GM23338 (cell line): ENCODE measurements at regions not wholly inside any gene's neighbourhood (a gene's known extent, or its start where the extent isn't known, plus 50 kb on each side); places are given as distances from the start of the nearest gene placed in this dataset.

Experiments used
- ATAC-seq: fragments of 200-7000 bp; cut with Tn5 transposase; 3 replicates; pipeline ENCODE4 v1.9.1; 2020
- DNase-seq: peaks from one replicate; pipeline ENCODE4 v3.0.0-alpha.2; 2015; ENCODE audit warnings: low spot score
- H2AFZ ChIP-seq: fragments of 200-600 bp; sonication (generic); 2 replicates; pipeline ENCODE4 v1.8.0; 2016; ENCODE audit warnings: antibody characterized with exemption, mild to moderate bottlenecking, moderate library complexity
- H3F3A ChIP-seq: fragments of 200-600 bp; sonication (generic); replicated peaks from 2 replicates; pipeline ENCODE4 v1.8.0; 2017; ENCODE audit warnings: antibody characterized with exemption, mixed run types, low read depth
- H3K27ac ChIP-seq: fragments of 200-600 bp; sonication (generic); 2 replicates; pipeline ENCODE4 v1.6.1; 2016; ENCODE audit warnings: low read depth
- H3K27me3 ChIP-seq: fragments of 200-600 bp; sonication (generic); 2 replicates; pipeline ENCODE4 v1.8.0; 2016; ENCODE audit warnings: mild to moderate bottlenecking, mixed run types, moderate library complexity; ENCODE audit not compliant: insufficient read depth
- H3K36me3 ChIP-seq: fragments of 200-600 bp; sonication (generic); 2 replicates; pipeline ENCODE4 v1.8.0; 2016; ENCODE audit warnings: mild to moderate bottlenecking; ENCODE audit not compliant: insufficient read depth
- H3K4me1 ChIP-seq: fragments of 200-600 bp; sonication (generic); 2 replicates; pipeline ENCODE4 v1.8.0; 2016; ENCODE audit warnings: mild to moderate bottlenecking, moderate library complexity; ENCODE audit not compliant: insufficient read depth
- H3K4me2 ChIP-seq: fragments of 200-600 bp; sonication (generic); 2 replicates; pipeline ENCODE4 v1.7.1; 2017; ENCODE audit warnings: mixed run types
- H3K4me3 ChIP-seq: fragments of 200-600 bp; sonication (generic); 2 replicates; pipeline ENCODE4 v1.6.1; 2016; ENCODE audit warnings: mixed run types
- H3K79me2 ChIP-seq: fragments of 200-600 bp; sonication (generic); replicated peaks from 2 replicates; pipeline ENCODE4 v1.8.0; 2017; ENCODE audit warnings: mild to moderate bottlenecking; ENCODE audit not compliant: insufficient read depth
- H3K9me2 ChIP-seq: fragments of 200-600 bp; sonication (generic); 2 replicates; pipeline ENCODE4 v1.8.0; 2017; ENCODE audit not compliant: insufficient read depth
- H4K20me1 ChIP-seq: fragments of 200-600 bp; sonication (generic); replicated peaks from 2 replicates; pipeline ENCODE4 v1.8.0; 2017; ENCODE audit warnings: mild to moderate bottlenecking; ENCODE audit not compliant: insufficient read depth
- H3K27ac Mint-ChIP-seq: 2 replicates; pipeline ENCODE4 v1.8.0; 2020; ENCODE audit warnings: inconsistent platforms, mild to moderate bottlenecking, moderate library complexity, mixed read lengths
- H3K27me3 Mint-ChIP-seq: 3 replicates; pipeline ENCODE4 v1.8.0; 2022; ENCODE audit warnings: low read depth, mild to moderate bottlenecking, moderate library complexity, mixed read lengths, inconsistent platforms; ENCODE audit not compliant: insufficient read depth, poor library complexity
- H3K36me3 Mint-ChIP-seq: 3 replicates; pipeline ENCODE4 v1.8.0; 2021; ENCODE audit warnings: low read depth, mild to moderate bottlenecking, inconsistent platforms, moderate library complexity, mixed read lengths
- H3K4me1 Mint-ChIP-seq: 3 replicates; pipeline ENCODE4 v1.8.0; 2020; ENCODE audit warnings: mild to moderate bottlenecking, inconsistent platforms, mixed read lengths
- H3K4me3 Mint-ChIP-seq: 3 replicates; pipeline ENCODE4 v1.8.0; 2021; ENCODE audit warnings: moderate library complexity, mild to moderate bottlenecking, inconsistent platforms, mixed read lengths
- H3K9me3 Mint-ChIP-seq: 3 replicates; pipeline ENCODE4 v1.8.0; 2020; ENCODE audit warnings: moderate library complexity, mild to moderate bottlenecking, inconsistent platforms, mixed read lengths
- CTCF ChIP-seq, 2 experiments: fragments of 200-600 bp in 1 of 2; sonication (generic) in 1 of 2; conservative IDR thresholded peaks; 2 replicates each; pipeline versions ENCODE4 v1.5.1 to v1.6.1; 2016 to 2017; ENCODE audit warnings: antibody characterized with exemption in 2 of 2, low read depth in 2 of 2, mild to moderate bottlenecking in 2 of 2, moderate library complexity in 1 of 2
- ETS1 ChIP-seq: IDR thresholded peaks from 2 replicates; pipeline ENCODE4 v1.6.1; 2016; ENCODE audit warnings: antibody characterized with exemption
- EZH2phosphoT487 ChIP-seq: fragments of 200-600 bp; sonication (generic); IDR thresholded peaks from one replicate; pipeline ENCODE4 v1.8.1; 2018; ENCODE audit warnings: antibody characterized with exemption; ENCODE audit not compliant: unreplicated experiment
- JUNB ChIP-seq: IDR thresholded peaks from one replicate; pipeline ENCODE4 v1.6.1; 2016; ENCODE audit warnings: antibody characterized with exemption; ENCODE audit not compliant: unreplicated experiment
- NANOG ChIP-seq: IDR thresholded peaks from 2 replicates; pipeline ENCODE4 v1.6.1; 2016; ENCODE audit warnings: antibody characterized with exemption, borderline replicate concordance
- ZNF114 ChIP-seq: fragments of 250-450 bp; sonication (Bioruptor Pico); IDR thresholded peaks from 2 replicates; pipeline ENCODE4 v1.5.0; 2020; ENCODE audit warnings: mild to moderate bottlenecking, moderate library complexity
- ZNF331 ChIP-seq: fragments of 250-450 bp; sonication (Bioruptor Pico); IDR thresholded peaks from 2 replicates; pipeline ENCODE4 v1.5.0; 2020; ENCODE audit warnings: low read depth, mild to moderate bottlenecking, moderate library complexity
- ZNF462 ChIP-seq: fragments of 250-450 bp; sonication (Bioruptor Pico); IDR thresholded peaks from 2 replicates; pipeline ENCODE4 v1.5.0; 2020; ENCODE audit warnings: mild to moderate bottlenecking, moderate library complexity

- Mint-ChIP-seq H3K36me3 (no peaks in the 10 kb centered on the region), H3K27ac (no peak overlapping the region), H3K9me3 (no peaks in the 10 kb centered on the region), H3K4me1 (no peaks in the 10 kb centered on the region), H3K4me3 (no peak overlapping the region), H3K27me3 (no peaks in the 10 kb centered on the region)
- Histone ChIP-seq H3F3A (no peaks in the 10 kb centered on the region), H3K4me3 (no peak overlapping the region), H3K4me2 (no peak overlapping the region), H2AFZ (no peak overlapping the region), H3K36me3 (no peaks in the 10 kb centered on the region), H3K4me1 (no peaks in the 10 kb centered on the region), H3K79me2 (no peaks in the 10 kb centered on the region), H3K27ac (no peak overlapping the region), H4K20me1 (no peaks in the 10 kb centered on the region; the same call in 1 of the 2 replicates), H3K27me3 (no peaks in the 10 kb centered on the region), H3K9me2 (no peaks in the 10 kb centered on the region)
- DNase-seq, result no peak
- TF ChIP-seq ZNF462 (CRISPR knock-in tag), result no peak
- no peak for TF ChIP-seq ZNF331 (CRISPR knock-in tag)
- TF ChIP-seq EZH2phosphoT487, result no peak
- no peak for TF ChIP-seq CTCF (conservative IDR thresholded peaks at IDR 0.05; ENCODE audit: low read depth in 2 of 2)
- TF ChIP-seq ZNF114, result no peak
- TF ChIP-seq ETS1, result no peak
- no peak for TF ChIP-seq NANOG
- TF ChIP-seq JUNB, result no peak
- no peak for ATAC-seq
Observed at GRCh38 chr15:93587059-93587521, 498.1 kb upstream of the RGMA start.
